OCI-LY1 (cell line): ENCODE measurements at regions not wholly inside any gene's neighbourhood (a gene's known extent, or its start where the extent isn't known, plus 50 kb on each side); places are given as distances from the start of the nearest gene placed in this dataset.

Source experiments
- EZH2 ChIP-seq: fragments of 200-600 bp; sonication (generic), shearing (Covaris generic); IDR thresholded peaks from 2 replicates; pipeline ENCODE4 v1.8.0; 2017; ENCODE audit warnings: borderline replicate concordance, mixed run types, mild to moderate bottlenecking, antibody characterized with exemption, low read length, moderate library complexity, mixed read lengths
- TF ChIP-seq, protein P1 (sequence below): fragments of 200-600 bp; sonication (generic), shearing (Covaris generic); IDR thresholded peaks from 2 replicates; pipeline ENCODE4 v1.5.1; 2017; ENCODE audit warnings: mild to moderate bottlenecking, antibody characterized with exemption, low read length, moderate library complexity, mixed read lengths

GRCh38 chr14:28152453-28153044 lies 614.0 kb upstream of the FOXG1 start:
- no peak for TF ChIP-seq EZH2
- TF ChIP-seq, protein P1, sequence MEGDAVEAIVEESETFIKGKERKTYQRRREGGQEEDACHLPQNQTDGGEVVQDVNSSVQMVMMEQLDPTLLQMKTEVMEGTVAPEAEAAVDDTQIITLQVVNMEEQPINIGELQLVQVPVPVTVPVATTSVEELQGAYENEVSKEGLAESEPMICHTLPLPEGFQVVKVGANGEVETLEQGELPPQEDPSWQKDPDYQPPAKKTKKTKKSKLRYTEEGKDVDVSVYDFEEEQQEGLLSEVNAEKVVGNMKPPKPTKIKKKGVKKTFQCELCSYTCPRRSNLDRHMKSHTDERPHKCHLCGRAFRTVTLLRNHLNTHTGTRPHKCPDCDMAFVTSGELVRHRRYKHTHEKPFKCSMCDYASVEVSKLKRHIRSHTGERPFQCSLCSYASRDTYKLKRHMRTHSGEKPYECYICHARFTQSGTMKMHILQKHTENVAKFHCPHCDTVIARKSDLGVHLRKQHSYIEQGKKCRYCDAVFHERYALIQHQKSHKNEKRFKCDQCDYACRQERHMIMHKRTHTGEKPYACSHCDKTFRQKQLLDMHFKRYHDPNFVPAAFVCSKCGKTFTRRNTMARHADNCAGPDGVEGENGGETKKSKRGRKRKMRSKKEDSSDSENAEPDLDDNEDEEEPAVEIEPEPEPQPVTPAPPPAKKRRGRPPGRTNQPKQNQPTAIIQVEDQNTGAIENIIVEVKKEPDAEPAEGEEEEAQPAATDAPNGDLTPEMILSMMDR: no peak
